Common myeloid progenitor, CD34-positive (primary cell): ENCODE measurements at regions not wholly inside any gene's neighbourhood (a gene's known extent, or its start where the extent isn't known, plus 50 kb on each side); places are given as distances from the start of the nearest gene placed in this dataset.

Experiments used
- CTCF ChIA-PET: fragments of 350-600 bp; sonication (Branson Sonifier 250); formaldehyde crosslinking; loops from one replicate; lab custom pipeline; 2021; ENCODE audit warnings: antibody characterized with exemption; lab: Charles Lee
- POLR2A ChIA-PET: fragments of 350-600 bp; sonication (Branson Sonifier 250); formaldehyde crosslinking; loops from one replicate; lab custom pipeline; 2021; ENCODE audit warnings: antibody characterized with exemption; lab: Charles Lee
- DNase-seq, 3 donors: peaks; one replicate each; pipeline versions ENCODE4 v3.0.0 to v3.0.0-alpha.2; 2013
- H3K27ac ChIP-seq, 2 experiments: 1 replicate in 1 of 2; 2 replicates in 1 of 2; pipeline ENCODE4 v1.7.0; 2013; ENCODE audit warnings: inconsistent platforms in 2 of 2, low read length in 2 of 2, mild to moderate bottlenecking in 2 of 2, low read depth in 1 of 2, moderate library complexity in 1 of 2; ENCODE audit not compliant: severe bottlenecking in 2 of 2, insufficient read depth in 1 of 2, poor library complexity in 1 of 2
- H3K27me3 ChIP-seq, 5 experiments: replicated peaks in 2 of 5; 1 replicate in 3 of 5; 2 replicates in 2 of 5; pipeline versions ENCODE4 v1.6.1 to v1.7.0; 2013; ENCODE audit warnings: low read length in 4 of 5, mild to moderate bottlenecking in 2 of 5, moderate library complexity in 2 of 5, inconsistent platforms in 1 of 5; ENCODE audit not compliant: insufficient read depth in 5 of 5, control insufficient read depth in 4 of 5
- H3K36me3 ChIP-seq, 4 experiments: 1 replicate in 2 of 4; 2 replicates in 2 of 4; pipeline versions ENCODE4 v1.6.1 to v1.7.0; 2013; ENCODE audit warnings: low read length in 3 of 4, control low read depth in 1 of 4, mild to moderate bottlenecking in 1 of 4; ENCODE audit not compliant: control insufficient read depth in 4 of 4, insufficient read depth in 4 of 4
- H3K4me1 ChIP-seq, 4 experiments: 1 replicate in 3 of 4; 2 replicates in 1 of 4; pipeline versions ENCODE4 v1.6.1 to v1.7.1; 2013; ENCODE audit warnings: low read length in 3 of 4, mild to moderate bottlenecking in 3 of 4, control low read depth in 1 of 4, inconsistent platforms in 1 of 4, moderate library complexity in 1 of 4; ENCODE audit not compliant: control insufficient read depth in 4 of 4, insufficient read depth in 4 of 4; ENCODE audit errors: control extremely low read depth in 1 of 4
- H3K4me3 ChIP-seq, 7 experiments: 1 replicate in 4 of 7; 2 replicates in 3 of 7; pipeline versions ENCODE4 v1.5.1 to v1.7.0; 2013; ENCODE audit warnings: mild to moderate bottlenecking in 7 of 7, low read length in 6 of 7, moderate library complexity in 6 of 7, inconsistent platforms in 2 of 7, low read depth in 2 of 7, control low read depth in 1 of 7; ENCODE audit not compliant: insufficient read depth in 4 of 7, control insufficient read depth in 1 of 7; ENCODE audit errors: extremely low read depth in 1 of 7
- H3K9me3 ChIP-seq, 5 experiments: 1 replicate in 4 of 5; 2 replicates in 1 of 5; pipeline versions ENCODE4 v1.6.1 to v1.7.1; 2013; ENCODE audit warnings: low read length in 4 of 5, mild to moderate bottlenecking in 2 of 5, inconsistent platforms in 1 of 5, low read depth in 1 of 5, moderate library complexity in 1 of 5; ENCODE audit not compliant: control insufficient read depth in 4 of 5, insufficient read depth in 2 of 5; ENCODE audit errors: control extremely low read depth in 1 of 5
- WGBS: methylation state at CpG from one replicate; pipeline ENCODE4 v1.1.5; 2013; ENCODE audit not compliant: insufficient coverage; 5-methylcytosine and 5-hydroxymethylcytosine counted together

DNA sequence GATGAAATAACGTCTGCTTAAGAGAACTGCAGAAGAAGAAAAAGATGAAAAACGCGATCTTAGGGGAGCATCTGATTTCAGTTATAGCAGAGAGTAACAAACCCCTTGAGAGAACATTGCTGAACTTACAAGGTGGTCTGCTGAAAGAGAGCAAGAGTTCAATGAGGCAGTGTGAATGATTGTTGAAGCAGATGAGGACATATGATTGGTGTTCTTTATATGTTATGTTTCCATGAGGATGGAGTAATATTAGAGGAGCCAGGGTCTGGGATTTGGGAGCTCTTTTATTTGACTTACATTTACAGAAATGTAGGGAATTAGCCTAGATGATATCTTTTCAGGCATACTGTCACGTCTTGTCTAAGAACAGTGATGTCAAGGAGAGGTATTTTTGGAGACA is 1302.0 kb downstream of the KCNT2 start:
- Histone ChIP-seq H3K27ac (no peak overlapping the region), H3K27me3 (no peaks in the 10 kb centered on the region), H3K9me3 (no peaks in the 10 kb centered on the region), H3K4me1 (no peaks in the 10 kb centered on the region), H3K36me3 (no peaks in the 10 kb centered on the region), H3K4me3 (no peak overlapping the region)
- WGBS = 71% methylated on average over 4 of the region's 4 CpGs
- ChIA-PET POLR2A (no interaction called here), CTCF (no interaction called here)
- no peak for DNase-seq

DNA sequence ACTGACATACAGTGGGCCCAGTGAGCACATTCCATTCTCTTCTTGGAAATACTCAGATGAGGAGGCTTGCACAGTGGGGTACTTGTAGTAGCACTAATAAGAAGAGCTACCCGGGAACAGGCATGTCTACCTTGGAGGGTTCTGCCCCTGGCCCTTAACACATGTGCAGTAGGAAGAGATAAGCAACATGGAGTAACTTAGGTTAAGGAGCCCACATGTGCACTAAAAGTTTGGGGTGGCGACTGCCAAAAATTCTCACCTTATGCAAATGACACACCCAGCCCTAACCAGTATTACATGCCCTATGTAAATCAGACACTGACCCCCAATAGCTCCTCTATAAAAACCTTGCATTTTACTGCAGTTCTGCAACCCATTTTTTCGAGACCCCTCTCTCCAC is 1313.3 kb downstream of the KCNT2 start:
- ChIA-PET CTCF (no interaction called here), POLR2A (no interaction called here)
- H3K27ac ChIP-seq = no peak overlapping the region
- H3K27me3 ChIP-seq = no peaks in the 10 kb centered on the region
- H3K9me3 ChIP-seq = no peaks in the 10 kb centered on the region
- no peaks in the 10 kb centered on the region for H3K4me1 ChIP-seq
- no peak for DNase-seq
- no peak overlapping the region for H3K4me3 ChIP-seq
- 90% methylated on average over 2 of the region's 3 CpGs for WGBS
- H3K36me3 ChIP-seq = no peaks in the 10 kb centered on the region

GRCh38 chr1:195278644-195279043 is 1329.6 kb downstream of the KCNT2 start:
- no CpG with 5 or more reads among the region's 1 CpG for WGBS
- ChIA-PET CTCF (no interaction called here), POLR2A (no interaction called here)
- Histone ChIP-seq H3K36me3 (no peaks in the 10 kb centered on the region), H3K4me1 (no peaks in the 10 kb centered on the region), H3K9me3 (no peaks in the 10 kb centered on the region), H3K27me3 (peaks cover 0 to 2% (median 0%) of the 10 kb centered on the region in 5 experiments), H3K4me3 (no peak overlapping the region), H3K27ac (no peak overlapping the region)
- no peak for DNase-seq

DNA sequence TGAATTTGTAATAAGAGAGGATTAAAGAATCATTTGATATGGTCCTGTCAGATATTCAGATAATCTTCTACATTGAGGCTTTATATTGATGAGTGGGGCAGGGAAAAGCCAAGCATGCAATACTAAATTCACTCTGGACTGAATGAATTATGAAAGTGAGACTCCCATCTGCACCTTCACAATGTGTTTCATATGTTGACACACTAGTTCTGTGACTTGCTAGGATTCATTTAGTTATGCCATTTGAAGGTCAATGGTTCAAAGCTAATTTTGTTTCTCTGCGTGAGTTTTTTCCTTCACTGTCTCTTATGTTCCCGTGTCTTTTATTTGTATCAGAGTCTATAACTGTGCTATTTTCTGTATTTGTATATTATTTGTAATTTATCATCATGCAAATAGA is 1332.5 kb downstream of the KCNT2 start:
- Histone ChIP-seq H3K27ac (no peak overlapping the region), H3K4me1 (no peaks in the 10 kb centered on the region), H3K9me3 (no peaks in the 10 kb centered on the region), H3K36me3 (no peaks in the 10 kb centered on the region), H3K4me3 (no peak overlapping the region), H3K27me3 (no peaks in the 10 kb centered on the region)
- no peak for DNase-seq
- WGBS = no CpG with 5 or more reads among the region's 2 CpGs
- CTCF ChIA-PET = no interaction called here
- POLR2A ChIA-PET = no interaction called here

DNA sequence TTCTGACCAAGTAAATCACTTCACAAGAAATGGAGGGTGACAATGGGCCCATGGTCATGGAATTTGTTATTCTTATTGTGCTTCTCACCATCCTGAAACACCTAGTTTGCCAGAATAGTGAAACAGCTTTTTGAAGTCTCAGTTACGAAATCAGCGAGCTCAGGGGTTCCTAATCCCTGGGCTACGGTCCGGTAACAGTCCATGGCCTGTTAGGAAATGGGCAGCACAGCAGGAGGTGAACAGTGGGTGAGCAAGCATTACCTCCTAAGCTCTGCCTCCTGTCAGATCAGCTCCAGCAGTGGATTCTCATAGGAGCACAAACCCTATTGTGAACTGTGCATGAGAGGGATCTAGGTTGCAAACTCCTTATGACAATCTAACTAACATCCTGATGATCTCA is 1356.3 kb downstream of the KCNT2 start:
- Histone ChIP-seq H3K4me3 (no peak overlapping the region), H3K36me3 (no peaks in the 10 kb centered on the region), H3K9me3 (no peaks in the 10 kb centered on the region), H3K4me1 (no peaks in the 10 kb centered on the region), H3K27ac (no peak overlapping the region), H3K27me3 (no peaks in the 10 kb centered on the region)
- WGBS = 100% methylated on average over 4 of the region's 4 CpGs
- DNase-seq = no peak
- CTCF ChIA-PET = interaction anchor here (0.9 kb wide), 1 partner anchor 88 kb away, joined by 3 read pairs; no protein-coding TSS in a partner anchor
- POLR2A ChIA-PET = no interaction called here

- ChIA-PET CTCF (no interaction called here), POLR2A (no interaction called here)
- no peaks in the 10 kb centered on the region for H3K36me3 ChIP-seq
- H3K9me3 ChIP-seq = no peaks in the 10 kb centered on the region
- no CpG with 5 or more reads among the region's 3 CpGs for WGBS
- no peaks in the 10 kb centered on the region for H3K4me1 ChIP-seq
- H3K4me3 ChIP-seq = no peak overlapping the region
- H3K27ac ChIP-seq = no peak overlapping the region
- H3K27me3 ChIP-seq = no peaks in the 10 kb centered on the region
- no peak for DNase-seq
These were observed 1364.7 kb downstream of the KCNT2 start for GRCh38 chr1:195243492-195243891.

DNA sequence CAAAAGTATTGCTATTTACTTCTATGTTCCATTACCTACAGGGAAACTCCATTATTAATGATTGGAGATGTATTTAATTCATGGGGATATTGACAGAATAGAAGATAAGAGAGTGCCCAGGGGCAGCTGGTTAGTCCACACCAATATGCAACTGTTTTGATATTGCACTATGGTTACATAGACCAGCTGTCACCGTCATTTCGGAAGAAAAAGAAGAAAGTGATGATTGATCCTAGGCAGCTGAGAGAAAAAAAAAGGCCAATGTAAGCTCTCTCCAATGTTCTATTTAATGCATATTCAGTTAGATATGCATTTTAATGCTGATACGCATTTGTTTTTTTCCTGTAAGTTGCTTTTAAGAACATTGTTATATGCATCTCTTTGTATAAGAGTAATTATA is 1367.2 kb downstream of the KCNT2 start:
- Histone ChIP-seq H3K27ac (no peak overlapping the region), H3K4me3 (no peak overlapping the region), H3K4me1 (no peaks in the 10 kb centered on the region), H3K9me3 (peaks cover 0 to 7% (median 3%) of the 10 kb centered on the region in 5 experiments), H3K27me3 (no peaks in the 10 kb centered on the region), H3K36me3 (no peaks in the 10 kb centered on the region)
- DNase-seq = no peak
- POLR2A ChIA-PET = no interaction called here
- WGBS = no CpG with 5 or more reads among the region's 3 CpGs
- CTCF ChIA-PET = no interaction called here
